Esophagus squamous epithelium (tissue), 5 donors: ENCODE measurements at regions not wholly inside any gene's neighbourhood (a gene's known extent, or its start where the extent isn't known, plus 50 kb on each side); places are given as distances from the start of the nearest gene placed in this dataset.

ENCODE experiments used
- DNase-seq: peaks from one replicate; lab custom pipeline; 2025; lab: John Stamatoyannopoulos, UW
- H3K27ac ChIP-seq, 4 donors: fragments of 200-600 bp; sonication (generic); one replicate each; pipeline ENCODE4 v1.5.1; 2016 to 2019; ENCODE audit warnings: mild to moderate bottlenecking in 1 of 4
- H3K27me3 ChIP-seq, 4 donors: fragments of 200-600 bp; sonication (generic); 1 replicate in 3 of 4; 2 replicates in 1 of 4; pipeline versions ENCODE4 v1.5.1 to v1.6.0; 2017 to 2021; ENCODE audit warnings: antibody characterized with exemption in 1 of 4
- H3K36me3 ChIP-seq, 3 donors: fragments of 200-600 bp; sonication (generic); one replicate each; pipeline ENCODE4 v1.5.1; 2016 to 2019
- H3K4me1 ChIP-seq, 3 donors: fragments of 200-600 bp; sonication (generic); one replicate each; pipeline ENCODE4 v1.5.1; 2017 to 2019
- H3K4me3 ChIP-seq, 4 donors: fragments of 200-600 bp; sonication (generic); 1 replicate in 3 of 4; 2 replicates in 1 of 4; pipeline ENCODE4 v1.5.1; 2016 to 2019; ENCODE audit warnings: mild to moderate bottlenecking in 2 of 4, moderate library complexity in 1 of 4
- H3K9me3 ChIP-seq, 3 donors: fragments of 200-600 bp; sonication (generic); one replicate each; pipeline ENCODE4 v1.5.1; 2016 to 2019
- CTCF ChIP-seq, 6 experiments: fragments of 450-650 bp in 4 of 6; fragments of 200-600 bp in 2 of 6; sonication (generic) in 2 of 6; IDR thresholded peaks; one replicate each; pipeline ENCODE4 v1.5.1; 2016 to 2019; ENCODE audit warnings: antibody characterized with exemption in 6 of 6, mild to moderate bottlenecking in 4 of 6, moderate library complexity in 4 of 6
- POLR2A ChIP-seq, 4 donors: fragments of 450-650 bp; IDR thresholded peaks; one replicate each; pipeline ENCODE4 v1.6.1; 2017; ENCODE audit warnings: antibody characterized with exemption in 4 of 4, mild to moderate bottlenecking in 4 of 4, moderate library complexity in 3 of 4
- WGBS, 2 donors: methylation state at CpG; one replicate each; pipeline ENCODE4 v1.1.5; 2018; 5-methylcytosine and 5-hydroxymethylcytosine counted together
- intact Hi-C: fragments of 100-400 bp; cut with DNase I; formaldehyde crosslinking; loops from one replicate; pipeline ENCODE4 v1.15.0; 2022
- donor health status: DM: yes; HTN: yes; CAD: no.

GRCh38 chr11:135043434-135043833 lies 631.4 kb upstream of the B3GAT1 start:
- no peak for TF ChIP-seq POLR2A (IDR thresholded peaks at IDR 0.05)
- WGBS, 2 donors = 55 to 60% methylated on average over 3 to 4 of the region's 4 CpGs
- no peaks in the 10 kb centered on the region for H3K36me3 ChIP-seq

GRCh38 chr11:135037828-135038227 lies 625.8 kb upstream of the B3GAT1 start:
- Histone ChIP-seq H3K4me1 (no peaks in the 10 kb centered on the region), H3K27me3 (peaks cover 0 to 4% (median 0%) of the 10 kb centered on the region in 4 donors), H3K27ac (no peak overlapping the region), H3K4me3 (no peak overlapping the region), H3K9me3 (peaks cover 0 to 5% (median 0%) of the 10 kb centered on the region in 3 donors), H3K36me3 (no peaks in the 10 kb centered on the region)
- DNase-seq = no peak
- 20 to 50% methylated on average over 1 of the region's 5 CpGs for WGBS, 2 donors
- no peak for TF ChIP-seq POLR2A (IDR thresholded peaks at IDR 0.05)
- TF ChIP-seq CTCF (IDR thresholded peaks at IDR 0.05) = no peak
- intact Hi-C loops = no loop called here

More at GRCh38 chr11:135043434-135043833, 631.4 kb upstream of the B3GAT1 start:
- no peaks in the 10 kb centered on the region for H3K9me3 ChIP-seq
- no peak overlapping the region for H3K27ac ChIP-seq
- no peaks in the 10 kb centered on the region for H3K4me1 ChIP-seq
- no peak for DNase-seq
- H3K4me3 ChIP-seq = no peak overlapping the region
- H3K27me3 ChIP-seq = peaks cover 0 to 16% (median 0%) of the 10 kb centered on the region in 4 donors
- intact Hi-C loops = no loop called here

GRCh38 chr11:135036488-135037297 lies 624.7 kb upstream of the B3GAT1 start:
- intact Hi-C loops = no loop called here

GRCh38 chr11:135035282-135035681 lies 623.2 kb upstream of the B3GAT1 start:
- 79 to 85% methylated on average over 3 of the region's 3 CpGs for WGBS, 2 donors
- TF ChIP-seq POLR2A (IDR thresholded peaks at IDR 0.05) = no peak
- no peak for TF ChIP-seq CTCF (IDR thresholded peaks at IDR 0.05)
- H3K36me3 ChIP-seq = no peaks in the 10 kb centered on the region
- no peaks in the 10 kb centered on the region for H3K4me1 ChIP-seq
- no peak for DNase-seq
- peaks cover 0 to 5% (median 0%) of the 10 kb centered on the region in 3 donors for H3K9me3 ChIP-seq
- intact Hi-C loops = no loop called here
- H3K4me3 ChIP-seq = no peak overlapping the region
- H3K27ac ChIP-seq = no peak overlapping the region
- peaks cover 0 to 4% (median 0%) of the 10 kb centered on the region in 4 donors for H3K27me3 ChIP-seq

More at GRCh38 chr11:135036488-135037297, 624.7 kb upstream of the B3GAT1 start:
- H3K27ac ChIP-seq = no peak overlapping the region
- no peaks in the 10 kb centered on the region for H3K36me3 ChIP-seq
- H3K9me3 ChIP-seq = peaks cover 0 to 5% (median 0%) of the 10 kb centered on the region in 3 donors
- DNase-seq = no peak
- H3K4me3 ChIP-seq = no peak overlapping the region
- TF ChIP-seq POLR2A (IDR thresholded peaks at IDR 0.05) = no peak
- TF ChIP-seq CTCF (IDR thresholded peaks at IDR 0.05) = no peak
- H3K27me3 ChIP-seq = peaks cover 0 to 4% (median 0%) of the 10 kb centered on the region in 4 donors
- 72 to 74% methylated on average over 9 to 14 of the region's 19 CpGs for WGBS, 2 donors
- H3K4me1 ChIP-seq = no peaks in the 10 kb centered on the region

GRCh38 chr11:135033540-135033939 lies 621.5 kb upstream of the B3GAT1 start:
- no peak for DNase-seq
- 11 to 21% methylated on average over 5 of the region's 5 CpGs for WGBS, 2 donors
- intact Hi-C loops = no loop called here

More at GRCh38 chr11:135033540-135033939, 621.5 kb upstream of the B3GAT1 start:
- H3K9me3 ChIP-seq = peaks cover 0 to 5% (median 0%) of the 10 kb centered on the region in 3 donors
- peaks cover 0 to 4% (median 0%) of the 10 kb centered on the region in 4 donors for H3K27me3 ChIP-seq
- H3K4me3 ChIP-seq = no peak overlapping the region
- no peaks in the 10 kb centered on the region for H3K4me1 ChIP-seq
- no peaks in the 10 kb centered on the region for H3K36me3 ChIP-seq
- H3K27ac ChIP-seq = no peak overlapping the region
- TF ChIP-seq CTCF (IDR thresholded peaks at IDR 0.05) = no peak
- no peak for TF ChIP-seq POLR2A (IDR thresholded peaks at IDR 0.05)
